Astrocyte (in vitro differentiated cells and primary cell): ENCODE measurements at regions not wholly inside any gene's neighbourhood (a gene's known extent, or its start where the extent isn't known, plus 50 kb on each side); places are given as distances from the start of the nearest gene placed in this dataset.

Source experiments
- EZH2 ChIP-seq: IDR thresholded peaks from 2 replicates; pipeline ENCODE4 v1.6.1; 2012; ENCODE audit warnings: mild to moderate bottlenecking, low read length, inconsistent platforms; ENCODE audit not compliant: insufficient read depth
- TF ChIP-seq, protein P1 (sequence below): IDR thresholded peaks from 2 replicates; pipeline ENCODE4 v1.5.1; 2011; ENCODE audit warnings: low read depth, mild to moderate bottlenecking, inconsistent platforms, low read length, moderate library complexity; ENCODE audit not compliant: insufficient read depth

DNA sequence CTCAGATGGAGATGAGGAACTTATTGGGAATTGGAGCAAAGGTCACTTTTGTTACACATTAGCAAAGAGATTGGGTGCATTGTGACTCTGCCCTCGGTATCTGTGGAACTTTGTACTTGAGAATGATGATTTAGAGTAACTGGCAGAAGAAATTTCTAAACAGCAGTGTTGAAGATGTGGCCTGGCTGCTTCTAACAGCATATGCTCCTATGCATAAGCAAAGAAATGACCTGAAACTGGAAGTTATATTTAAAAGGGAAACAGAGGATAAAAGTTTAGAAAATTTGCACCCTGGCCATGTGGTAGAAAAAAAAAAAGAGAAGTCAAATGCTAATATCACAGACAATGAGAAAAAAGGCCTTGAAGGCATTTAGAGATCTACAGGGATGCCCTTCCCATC, 256.8 kb upstream of the ZC3H15 start:
- TF ChIP-seq, protein P1, sequence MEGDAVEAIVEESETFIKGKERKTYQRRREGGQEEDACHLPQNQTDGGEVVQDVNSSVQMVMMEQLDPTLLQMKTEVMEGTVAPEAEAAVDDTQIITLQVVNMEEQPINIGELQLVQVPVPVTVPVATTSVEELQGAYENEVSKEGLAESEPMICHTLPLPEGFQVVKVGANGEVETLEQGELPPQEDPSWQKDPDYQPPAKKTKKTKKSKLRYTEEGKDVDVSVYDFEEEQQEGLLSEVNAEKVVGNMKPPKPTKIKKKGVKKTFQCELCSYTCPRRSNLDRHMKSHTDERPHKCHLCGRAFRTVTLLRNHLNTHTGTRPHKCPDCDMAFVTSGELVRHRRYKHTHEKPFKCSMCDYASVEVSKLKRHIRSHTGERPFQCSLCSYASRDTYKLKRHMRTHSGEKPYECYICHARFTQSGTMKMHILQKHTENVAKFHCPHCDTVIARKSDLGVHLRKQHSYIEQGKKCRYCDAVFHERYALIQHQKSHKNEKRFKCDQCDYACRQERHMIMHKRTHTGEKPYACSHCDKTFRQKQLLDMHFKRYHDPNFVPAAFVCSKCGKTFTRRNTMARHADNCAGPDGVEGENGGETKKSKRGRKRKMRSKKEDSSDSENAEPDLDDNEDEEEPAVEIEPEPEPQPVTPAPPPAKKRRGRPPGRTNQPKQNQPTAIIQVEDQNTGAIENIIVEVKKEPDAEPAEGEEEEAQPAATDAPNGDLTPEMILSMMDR = no peak
- TF ChIP-seq EZH2 = no peak
